ENCODE measurements at regions not wholly inside any gene's neighbourhood (a gene's known extent, or its start where the extent isn't known, plus 50 kb on each side); places are given as distances from the start of the nearest gene placed in this dataset.

- no peak for TF ChIP-seq CTCF (IDR thresholded peaks at IDR 0.05)
- TF ChIP-seq POLR2A (IDR thresholded peaks at IDR 0.05) = no peak
Observed at GRCh38 chr12:24415934-24416333, 466.5 kb upstream of the SOX5 start.

Data from stomach (tissue), 4 donors.